GM21367 (cell line): ENCODE measurements at regions not wholly inside any gene's neighbourhood (a gene's known extent, or its start where the extent isn't known, plus 50 kb on each side); places are given as distances from the start of the nearest gene placed in this dataset.
"Not testable (repeated sequence)": the region's sequence is repeated elsewhere in the genome, so short reads cannot be mapped to it uniquely, and the experiment has no call there.

Experiments
- ATAC-seq: cut with Tn5 transposase; IDR thresholded peaks from one replicate; pipeline ENCODE4 v1.9.1; 2021; ENCODE audit not compliant: unreplicated experiment

DNA sequence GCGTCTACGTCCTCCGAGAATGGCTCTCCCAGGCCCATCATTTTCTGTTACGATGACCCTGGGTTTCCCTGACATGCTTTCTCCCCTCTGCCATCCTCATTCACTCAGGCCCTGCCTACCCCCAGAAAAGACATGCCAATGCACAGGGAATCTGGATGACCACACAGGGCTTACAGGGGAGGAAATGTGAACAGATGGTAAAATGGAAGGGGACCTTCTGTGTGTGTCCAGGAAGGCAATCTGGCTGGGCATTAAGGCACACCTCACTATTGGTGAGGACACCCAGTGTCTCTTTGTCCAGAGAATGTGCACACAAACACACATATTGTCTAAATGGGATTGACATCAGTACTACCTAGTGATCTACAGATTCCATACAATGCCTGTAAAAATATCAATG lies 769.9 kb upstream of the AMELY start:
- no peak for ATAC-seq

DNA sequence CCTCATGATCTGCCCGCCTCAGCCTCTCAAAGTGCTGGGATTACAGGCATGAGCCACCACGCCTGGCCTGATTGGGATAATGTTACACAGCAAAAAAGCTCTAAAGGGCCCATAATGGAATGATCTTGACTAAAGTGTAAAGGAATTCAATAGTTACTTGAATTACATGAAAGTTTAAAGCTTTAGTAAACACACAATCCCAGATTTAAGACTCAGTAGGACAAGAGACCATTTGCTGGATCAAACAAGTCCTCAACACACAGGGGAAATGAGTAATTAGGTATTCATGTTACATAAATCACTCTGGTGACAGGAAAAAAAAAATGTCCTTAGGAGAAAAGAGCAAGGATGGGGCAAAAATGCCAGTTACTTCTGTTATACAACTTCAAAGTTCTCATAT lies 762.9 kb upstream of the AMELY start:
- no peak for ATAC-seq

DNA sequence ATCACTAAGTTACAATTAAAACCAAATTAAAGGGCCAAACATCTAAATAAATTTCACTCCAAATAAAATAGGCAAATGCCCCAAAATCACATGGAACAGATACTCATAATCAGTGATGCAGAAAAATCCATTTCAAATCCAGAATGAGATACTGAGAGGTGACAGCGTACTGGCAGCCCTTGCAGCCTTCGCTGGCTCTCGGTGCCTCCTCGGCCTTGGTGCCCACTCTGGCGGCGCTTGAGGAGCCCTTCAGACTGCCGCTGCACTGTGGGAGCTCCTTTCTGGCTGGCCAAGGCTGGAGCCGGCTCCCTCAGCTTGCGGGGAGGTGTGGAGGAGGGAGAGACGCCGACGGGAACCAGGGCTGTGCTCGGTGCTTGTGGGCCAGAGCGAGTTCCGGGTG lies 761.2 kb upstream of the AMELY start:
- no peak for ATAC-seq

DNA sequence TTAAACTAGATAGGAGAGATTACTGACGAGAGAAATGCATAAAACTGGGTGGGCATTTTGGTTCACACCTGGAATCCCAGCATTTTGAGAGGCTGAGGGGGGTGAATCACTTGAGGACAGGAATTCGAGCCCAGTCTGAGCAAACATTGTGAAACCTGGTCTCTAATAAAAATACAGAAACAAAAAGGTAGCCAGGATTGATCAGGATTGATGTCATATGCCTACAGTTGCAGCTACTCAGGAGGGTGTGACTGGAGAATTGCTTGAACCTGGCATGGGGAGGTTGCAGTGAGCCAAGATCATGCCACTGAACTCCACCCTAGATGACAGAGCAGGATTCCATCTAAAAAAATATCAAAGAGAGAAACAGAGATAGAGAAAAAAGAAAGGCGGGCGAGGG lies 751.7 kb upstream of the AMELY start:
- ATAC-seq, result no peak

DNA sequence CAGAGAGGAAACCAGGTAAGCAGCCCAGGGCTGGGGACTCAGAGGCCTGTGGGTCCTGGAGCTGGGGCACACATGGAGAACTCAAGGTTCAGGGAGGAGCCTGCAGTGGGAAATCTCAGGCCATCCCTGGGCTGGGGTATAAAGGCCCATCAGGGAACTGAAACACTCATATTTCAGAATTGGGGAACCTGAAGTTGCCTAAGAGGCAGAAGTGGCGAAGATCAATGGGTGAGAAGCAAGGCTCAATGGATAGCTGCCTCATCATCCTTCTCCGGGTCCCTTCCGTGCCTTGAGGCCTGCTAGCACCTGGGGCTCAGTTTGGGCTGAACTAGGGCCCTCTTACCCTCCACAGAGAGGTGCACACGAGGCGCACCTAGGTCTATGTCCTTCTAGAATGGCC lies 747.5 kb upstream of the AMELY start:
- ATAC-seq, result no peak

DNA sequence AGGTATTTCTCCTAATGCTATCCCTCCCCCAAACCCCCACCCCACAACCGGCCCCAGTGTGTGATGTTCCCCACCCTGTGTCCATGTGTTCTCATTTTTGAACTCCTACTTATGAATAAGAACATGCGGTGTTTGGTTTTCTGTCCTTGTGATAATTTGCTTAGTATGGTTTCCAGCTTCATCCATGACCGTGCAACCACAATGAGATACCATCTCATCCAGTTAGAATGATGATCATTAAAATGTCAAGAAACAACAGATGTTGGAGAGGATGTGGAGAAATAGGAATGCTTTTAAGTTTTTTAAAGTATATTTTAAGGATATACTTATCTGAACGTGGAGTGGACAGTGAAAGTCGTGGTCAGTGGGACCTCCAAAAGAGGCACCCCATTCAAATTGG lies 745.0 kb upstream of the AMELY start:
- ATAC-seq, result no peak

DNA sequence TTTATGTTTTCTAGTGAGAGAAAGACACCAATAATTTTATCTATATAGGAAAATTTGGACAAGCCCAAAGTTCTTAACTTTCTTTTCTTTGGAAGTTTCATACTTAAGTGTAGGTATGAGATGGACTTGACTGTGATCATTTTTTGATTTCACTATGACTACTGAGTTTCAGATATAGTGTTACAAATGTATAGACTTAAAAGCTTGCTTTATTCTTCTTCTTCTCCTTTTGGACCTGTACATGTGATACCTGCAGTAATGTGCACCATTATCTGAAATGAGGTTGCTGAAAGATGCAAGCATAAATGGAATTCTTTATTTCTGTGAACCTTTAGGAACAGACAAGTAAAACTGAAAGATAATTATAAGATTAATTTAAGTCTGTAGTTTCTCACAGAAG lies 743.4 kb upstream of the AMELY start:
- ATAC-seq, result no peak

DNA sequence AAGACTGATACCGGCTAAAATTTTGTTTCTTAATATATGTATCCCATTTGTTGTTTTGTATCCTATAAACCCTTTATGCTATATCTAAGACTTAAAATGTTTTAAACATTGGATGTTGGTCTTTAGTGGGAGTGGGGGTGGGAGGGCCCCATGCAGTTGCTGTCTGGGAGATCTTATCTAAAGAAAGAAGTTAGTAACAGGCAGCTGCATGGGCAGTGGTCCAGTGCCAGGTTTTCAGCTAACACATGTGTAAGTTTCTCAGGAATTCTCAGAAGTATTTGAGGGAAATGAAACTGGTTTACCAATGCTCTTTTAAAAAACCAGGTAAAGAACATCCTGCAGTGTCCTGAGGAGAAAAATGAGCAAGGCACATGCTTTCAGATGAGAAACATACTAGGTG lies 738.3 kb upstream of the AMELY start:
- not testable (repeated sequence) for ATAC-seq
